Stimulated activated CD8-positive, alpha-beta memory T cell treated with anti-CD3 and anti-CD28 coated beads, Interleukin-7, amount 100 ng/mL, for 48 hours (primary cell): ENCODE measurements at regions not wholly inside any gene's neighbourhood (a gene's known extent, or its start where the extent isn't known, plus 50 kb on each side); places are given as distances from the start of the nearest gene placed in this dataset.
"Not testable (repeated sequence)": the region's sequence is repeated elsewhere in the genome, so short reads cannot be mapped to it uniquely, and the experiment has no call there.

Source experiments
- DNase-seq, 2 donors: peaks; one replicate each; pipeline ENCODE4 v3.0.0-alpha.2; 2020; ENCODE audit warnings: low read depth in 1 of 2; ENCODE audit errors: extremely low read depth in 1 of 2

- DNase-seq = no peak
Observed at GRCh38 chr11:90646266-90646665, 423.4 kb upstream of the CHORDC1 start.

- DNase-seq = no peak
Observed at GRCh38 chr11:90639461-90639993, 416.7 kb upstream of the CHORDC1 start.

- no peak for DNase-seq
Observed at GRCh38 chr11:90635886-90636285, 413.0 kb upstream of the CHORDC1 start.

- DNase-seq = no peak
Observed at GRCh38 chr11:90635151-90635550, 412.3 kb upstream of the CHORDC1 start.

- no peak for DNase-seq
Observed at GRCh38 chr11:90630176-90630575, 407.3 kb upstream of the CHORDC1 start.

GRCh38 chr11:90629229-90629806 is 406.5 kb upstream of the CHORDC1 start:
- DNase-seq = no peak

GRCh38 chr11:90614318-90614717 is 391.5 kb upstream of the CHORDC1 start:
- no peak for DNase-seq

- DNase-seq = not testable (repeated sequence)
Observed at GRCh38 chr11:90613037-90613436, 390.2 kb upstream of the CHORDC1 start.

- DNase-seq = no peak
Observed at GRCh38 chr11:90606721-90607120, 383.9 kb upstream of the CHORDC1 start.

- no peak for DNase-seq
Observed at GRCh38 chr11:90601261-90601660, 378.4 kb upstream of the CHORDC1 start.

- DNase-seq = no peak
Observed at GRCh38 chr11:90594658-90595057, 371.8 kb upstream of the CHORDC1 start.

- no peak for DNase-seq
Observed at GRCh38 chr11:90593099-90593498, 370.2 kb upstream of the CHORDC1 start.

GRCh38 chr11:90590286-90590685 is 367.4 kb upstream of the CHORDC1 start:
- no peak for DNase-seq

- DNase-seq = no peak
Observed at GRCh38 chr11:90589735-90590134, 366.9 kb upstream of the CHORDC1 start.

- DNase-seq = no peak
Observed at GRCh38 chr11:90587896-90588295, 365.0 kb upstream of the CHORDC1 start.

GRCh38 chr11:90585491-90585890 is 362.6 kb upstream of the CHORDC1 start:
- no peak for DNase-seq

- not testable (repeated sequence) for DNase-seq
Observed at GRCh38 chr11:90582999-90583398, 360.1 kb upstream of the CHORDC1 start.

GRCh38 chr11:90564531-90564930 is 341.7 kb upstream of the CHORDC1 start:
- no peak for DNase-seq

- DNase-seq = no peak
Observed at GRCh38 chr11:90558328-90558865, 335.5 kb upstream of the CHORDC1 start.

- DNase-seq = no peak
Observed at GRCh38 chr11:90556606-90557005, 333.8 kb upstream of the CHORDC1 start.

- DNase-seq = no peak
Observed at GRCh38 chr11:90556026-90556425, 333.2 kb upstream of the CHORDC1 start.

- DNase-seq = no peak
Observed at GRCh38 chr11:90555477-90555876, 332.6 kb upstream of the CHORDC1 start.

- no peak for DNase-seq
Observed at GRCh38 chr11:90542092-90542491, 319.2 kb upstream of the CHORDC1 start.
